ENCODE measurements at regions not wholly inside any gene's neighbourhood (a gene's known extent, or its start where the extent isn't known, plus 50 kb on each side); places are given as distances from the start of the nearest gene placed in this dataset.

- TF ChIP-seq, protein P1, sequence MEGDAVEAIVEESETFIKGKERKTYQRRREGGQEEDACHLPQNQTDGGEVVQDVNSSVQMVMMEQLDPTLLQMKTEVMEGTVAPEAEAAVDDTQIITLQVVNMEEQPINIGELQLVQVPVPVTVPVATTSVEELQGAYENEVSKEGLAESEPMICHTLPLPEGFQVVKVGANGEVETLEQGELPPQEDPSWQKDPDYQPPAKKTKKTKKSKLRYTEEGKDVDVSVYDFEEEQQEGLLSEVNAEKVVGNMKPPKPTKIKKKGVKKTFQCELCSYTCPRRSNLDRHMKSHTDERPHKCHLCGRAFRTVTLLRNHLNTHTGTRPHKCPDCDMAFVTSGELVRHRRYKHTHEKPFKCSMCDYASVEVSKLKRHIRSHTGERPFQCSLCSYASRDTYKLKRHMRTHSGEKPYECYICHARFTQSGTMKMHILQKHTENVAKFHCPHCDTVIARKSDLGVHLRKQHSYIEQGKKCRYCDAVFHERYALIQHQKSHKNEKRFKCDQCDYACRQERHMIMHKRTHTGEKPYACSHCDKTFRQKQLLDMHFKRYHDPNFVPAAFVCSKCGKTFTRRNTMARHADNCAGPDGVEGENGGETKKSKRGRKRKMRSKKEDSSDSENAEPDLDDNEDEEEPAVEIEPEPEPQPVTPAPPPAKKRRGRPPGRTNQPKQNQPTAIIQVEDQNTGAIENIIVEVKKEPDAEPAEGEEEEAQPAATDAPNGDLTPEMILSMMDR (conservative IDR thresholded peaks at IDR 0.05; ENCODE audit: low read length) = no peak
- TF ChIP-seq EZH2phosphoT487 (IDR thresholded peaks at IDR 0.05; ENCODE audit: borderline replicate concordance, low read depth, low read length) = no peak
Measured at GRCh38 chr9:106707291-106707690, 155.7 kb upstream of the ZNF462 start.
